T-cell (primary cell): ENCODE measurements at regions not wholly inside any gene's neighbourhood (a gene's known extent, or its start where the extent isn't known, plus 50 kb on each side); places are given as distances from the start of the nearest gene placed in this dataset.

ENCODE experiments used
- ATAC-seq, 4 experiments: fragments of 200-7000 bp in 3 of 4; fragments of 150-1000 bp in 1 of 4; cut with Tn5 transposase; replicated peaks in 1 of 4; 1 replicate in 3 of 4; 2 replicates in 1 of 4; pipeline ENCODE4 v1.10.0; 2021; ENCODE audit warnings: moderate library complexity in 3 of 4, mild to moderate bottlenecking in 2 of 4, moderate number of reproducible peaks in 1 of 4
- CTCF ChIA-PET, 2 donors: fragments of 300-600 bp; sonication (Branson Sonifier 250); formaldehyde crosslinking; loops; one replicate each; lab custom pipeline; 2022; ENCODE audit warnings: antibody characterized with exemption in 2 of 2; lab: Charles Lee
- POLR2A ChIA-PET, 2 donors: fragments of 300-600 bp; sonication (Branson Sonifier 250); formaldehyde crosslinking; loops; one replicate each; lab custom pipeline; 2022; ENCODE audit warnings: antibody characterized with exemption in 2 of 2; lab: Charles Lee
- DNase-seq, 35 experiments: peaks; one replicate each; pipeline versions ENCODE4 v3.0.0 to v3.0.0-alpha.2; 2013 to 2023
- H3K27ac ChIP-seq: one replicate; pipeline ENCODE4 v1.5.1; 2013; ENCODE audit warnings: low read length
- H3K27me3 ChIP-seq, 2 experiments: replicated peaks in 1 of 2; 1 replicate in 1 of 2; 2 replicates in 1 of 2; pipeline versions ENCODE4 v1.6.1 to v1.7.0; 2013; ENCODE audit warnings: low read length in 1 of 2, mixed read lengths in 1 of 2; ENCODE audit not compliant: control insufficient read depth in 2 of 2, insufficient read depth in 2 of 2; ENCODE audit errors: extremely low read depth in 1 of 2
- H3K36me3 ChIP-seq, 2 donors: 1 replicate in 1 of 2; 2 replicates in 1 of 2; pipeline versions ENCODE4 v1.6.1 to v1.7.0; 2013; ENCODE audit warnings: low read length in 1 of 2; ENCODE audit not compliant: control insufficient read depth in 2 of 2, insufficient read depth in 1 of 2; ENCODE audit errors: extremely low read depth in 1 of 2
- H3K4me1 ChIP-seq, 2 experiments: 1 replicate in 1 of 2; 2 replicates in 1 of 2; pipeline versions ENCODE4 v1.6.1 to v1.7.0; 2013; ENCODE audit warnings: low read length in 2 of 2, mixed read lengths in 1 of 2; ENCODE audit not compliant: insufficient read depth in 2 of 2, control insufficient read depth in 1 of 2; ENCODE audit errors: extremely low read depth in 1 of 2
- H3K4me3 ChIP-seq, 2 donors: 1 replicate in 1 of 2; 2 replicates in 1 of 2; pipeline versions ENCODE4 v1.5.1 to v1.7.0; 2013; ENCODE audit warnings: mild to moderate bottlenecking in 2 of 2, low read length in 1 of 2, moderate library complexity in 1 of 2; ENCODE audit not compliant: control insufficient read depth in 1 of 2; ENCODE audit errors: extremely low read depth in 1 of 2
- H3K9me3 ChIP-seq: 2 replicates; pipeline ENCODE4 v1.7.0; 2013
- H3K27ac Mint-ChIP-seq, 2 donors: one replicate each; pipeline ENCODE4 v1.8.0; 2020 to 2021; ENCODE audit warnings: mild to moderate bottlenecking in 2 of 2, mixed read lengths in 2 of 2
- H3K27me3 Mint-ChIP-seq, 2 donors: one replicate each; pipeline ENCODE4 v1.8.0; 2021 to 2022; ENCODE audit warnings: mixed read lengths in 2 of 2
- H3K36me3 Mint-ChIP-seq: one replicate; pipeline ENCODE4 v1.8.0; 2021; ENCODE audit warnings: mixed read lengths
- H3K4me1 Mint-ChIP-seq, 3 donors: one replicate each; pipeline ENCODE4 v1.8.0; 2020 to 2022; ENCODE audit warnings: mixed read lengths in 3 of 3, mild to moderate bottlenecking in 1 of 3
- H3K4me3 Mint-ChIP-seq, 3 donors: one replicate each; pipeline ENCODE4 v1.8.0; 2020 to 2022; ENCODE audit warnings: mild to moderate bottlenecking in 3 of 3, mixed read lengths in 3 of 3, moderate library complexity in 3 of 3
- H3K9me3 Mint-ChIP-seq, 3 donors: one replicate each; pipeline ENCODE4 v1.8.0; 2020 to 2022; ENCODE audit warnings: mixed read lengths in 3 of 3
- WGBS: methylation state at CpG from one replicate; pipeline ENCODE4 v1.1.5; 2013; ENCODE audit warnings: missing lambda C conversion rate; ENCODE audit not compliant: insufficient coverage; 5-methylcytosine and 5-hydroxymethylcytosine counted together

- 17% methylated on average over 1 of the region's 5 CpGs for WGBS
- no peak overlapping the region for H3K27ac ChIP-seq
These were observed 128.6 kb upstream of the MDFIC start for GRCh38 chr7:114793155-114793845.

DNA sequence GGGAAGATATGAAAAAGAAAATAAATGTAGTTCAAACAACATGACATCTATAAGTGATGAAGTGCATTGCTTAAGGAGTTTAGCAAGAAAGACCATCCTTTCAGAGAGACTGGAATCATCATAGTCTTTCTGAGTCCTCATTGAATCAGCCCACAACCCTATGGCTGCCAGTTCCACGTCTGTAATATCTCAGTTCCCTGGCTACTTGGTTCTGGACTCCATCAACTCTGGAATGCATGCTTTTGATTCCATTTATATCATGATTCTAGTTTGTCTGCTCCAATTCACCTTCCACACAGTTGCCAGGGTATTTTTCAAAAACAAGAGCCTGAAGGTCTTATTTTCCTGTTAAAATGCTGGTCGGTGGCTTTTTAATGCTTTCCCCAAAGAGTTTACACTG, 126.4 kb upstream of the MDFIC start:
- Histone ChIP-seq H3K4me3 (no peak overlapping the region), H3K4me1 (no peaks in the 10 kb centered on the region), H3K9me3 (no peaks in the 10 kb centered on the region), H3K36me3 (no peaks in the 10 kb centered on the region), H3K27me3 (no peaks in the 10 kb centered on the region), H3K27ac (no peak overlapping the region)
- peaks cover 4% of the 10 kb centered on the region in 2 donors for H3K27me3 Mint-ChIP-seq
- no peaks in the 10 kb centered on the region for H3K9me3 Mint-ChIP-seq
- ChIA-PET CTCF (no interaction called here), POLR2A (no interaction called here)
- 70% methylated on average over 2 of the region's 2 CpGs for WGBS
- DNase-seq: no peak
- ATAC-seq: no peak
- H3K36me3 Mint-ChIP-seq: no peaks in the 10 kb centered on the region
- no peak overlapping the region for H3K27ac Mint-ChIP-seq
- no peak overlapping the region for H3K4me3 Mint-ChIP-seq
- H3K4me1 Mint-ChIP-seq: peaks cover 0 to 6% (median 4%) of the 10 kb centered on the region in 3 donors

More at GRCh38 chr7:114793155-114793845, 128.6 kb upstream of the MDFIC start:
- peaks cover 4 to 7% of the 10 kb centered on the region in 2 donors for H3K27me3 Mint-ChIP-seq
- POLR2A ChIA-PET: no interaction called here
- Histone ChIP-seq H3K9me3 (no peaks in the 10 kb centered on the region), H3K36me3 (no peaks in the 10 kb centered on the region), H3K4me3 (no peak overlapping the region), H3K27me3 (no peaks in the 10 kb centered on the region), H3K4me1 (no peaks in the 10 kb centered on the region)
- H3K4me1 Mint-ChIP-seq: peaks cover 6 to 10% (median 8%) of the 10 kb centered on the region in 3 donors
- H3K4me3 Mint-ChIP-seq: no peak overlapping the region
- H3K36me3 Mint-ChIP-seq: no peaks in the 10 kb centered on the region
- H3K9me3 Mint-ChIP-seq: no peaks in the 10 kb centered on the region
- no peak overlapping the region for H3K27ac Mint-ChIP-seq
- no peak for DNase-seq
- CTCF ChIA-PET: no interaction called here
- ATAC-seq: no peak

DNA sequence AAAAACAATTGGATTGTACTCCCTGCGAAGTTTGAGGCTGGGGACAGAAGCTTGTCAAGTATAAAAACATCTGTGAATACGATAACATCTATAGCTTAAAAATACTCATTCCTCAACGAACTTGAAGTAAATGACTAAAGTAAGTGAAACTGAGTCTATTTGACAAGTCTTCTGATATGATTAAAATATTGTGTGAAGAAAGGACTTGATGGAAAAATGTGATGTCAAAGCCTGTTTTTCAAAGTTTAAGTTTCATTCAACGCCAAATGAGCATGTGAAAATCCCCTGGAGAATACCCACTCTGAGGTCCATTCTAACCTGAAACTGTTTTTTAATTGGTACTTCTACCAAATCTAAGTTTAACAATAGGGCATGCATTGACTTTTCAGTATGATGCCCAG, 122.3 kb upstream of the MDFIC start:
- no peak overlapping the region for H3K4me3 Mint-ChIP-seq
- ATAC-seq (no peak), DNase-seq (no peak)
- H3K9me3 Mint-ChIP-seq: no peaks in the 10 kb centered on the region
- H3K36me3 Mint-ChIP-seq: no peaks in the 10 kb centered on the region
- no peaks in the 10 kb centered on the region for H3K9me3 ChIP-seq
- no peaks in the 10 kb centered on the region for H3K36me3 ChIP-seq
- ChIA-PET POLR2A (no interaction called here), CTCF (no interaction called here)
- peaks cover 4 to 7% of the 10 kb centered on the region in 2 donors for H3K27me3 Mint-ChIP-seq
- no peaks in the 10 kb centered on the region for H3K27me3 ChIP-seq
- no peak overlapping the region for H3K27ac Mint-ChIP-seq
- 20% methylated on average over 1 of the region's 4 CpGs for WGBS
- H3K4me1 ChIP-seq: no peaks in the 10 kb centered on the region
- H3K27ac ChIP-seq: no peak overlapping the region
- no peak overlapping the region for H3K4me3 ChIP-seq
- no peaks in the 10 kb centered on the region for H3K4me1 Mint-ChIP-seq

GRCh38 chr7:114802632-114803031, 119.3 kb upstream of the MDFIC start:
- no peak overlapping the region for H3K27ac Mint-ChIP-seq
- no peak overlapping the region for H3K4me3 ChIP-seq
- peaks cover 2 to 8% of the 10 kb centered on the region in 2 donors for H3K27me3 Mint-ChIP-seq
- CTCF ChIA-PET: no interaction called here
- no CpG with 5 or more reads among the region's 4 CpGs for WGBS
- H3K4me1 Mint-ChIP-seq: no peaks in the 10 kb centered on the region
- no peaks in the 10 kb centered on the region for H3K36me3 Mint-ChIP-seq
- no peaks in the 10 kb centered on the region for H3K9me3 Mint-ChIP-seq
- no peaks in the 10 kb centered on the region for H3K36me3 ChIP-seq
- H3K4me3 Mint-ChIP-seq: no peak overlapping the region
- no peaks in the 10 kb centered on the region for H3K4me1 ChIP-seq
- H3K27ac ChIP-seq: no peak overlapping the region
- POLR2A ChIA-PET: no interaction called here
- no peaks in the 10 kb centered on the region for H3K9me3 ChIP-seq
- H3K27me3 ChIP-seq: no peaks in the 10 kb centered on the region
- no peak for DNase-seq
- ATAC-seq: no peak

DNA sequence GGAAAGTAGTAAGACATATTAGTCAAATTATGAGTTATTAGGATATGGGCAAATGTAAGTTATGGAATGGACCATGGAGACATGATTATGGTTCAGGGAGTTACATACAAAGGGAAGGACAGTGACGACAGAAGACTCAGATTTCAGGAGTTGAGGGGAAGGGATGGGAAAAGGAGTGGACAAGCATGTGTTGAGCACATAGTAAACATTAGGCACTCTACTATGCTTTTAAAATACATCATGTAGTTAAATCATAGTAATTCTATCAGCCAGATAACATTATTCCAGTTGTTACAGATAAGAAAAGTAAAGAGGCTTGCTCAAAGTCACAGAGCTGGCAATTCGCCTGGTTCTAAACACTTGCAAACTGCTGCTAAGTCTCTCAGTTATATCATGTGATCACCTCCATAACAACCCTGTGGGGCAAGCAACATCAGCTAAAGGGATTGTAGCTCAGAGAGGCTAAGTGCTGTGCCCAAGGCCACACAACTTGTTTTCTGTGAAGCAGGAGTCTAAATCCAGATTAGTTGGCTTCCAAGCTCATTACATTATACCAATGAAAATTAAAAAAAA, 115.2 kb upstream of the MDFIC start:
- no peak overlapping the region for H3K27ac Mint-ChIP-seq
- CTCF ChIA-PET: interaction anchor here in 1 of 2 donors (0.7 kb wide), 1 partner anchor 181 kb away, joined by 3 read pairs; no protein-coding TSS in a partner anchor

GRCh38 chr7:114812570-114812969, 109.3 kb upstream of the MDFIC start:
- POLR2A ChIA-PET: no interaction called here
- Histone ChIP-seq H3K27ac (no peak overlapping the region), H3K4me3 (no peak overlapping the region), H3K9me3 (no peaks in the 10 kb centered on the region), H3K4me1 (no peaks in the 10 kb centered on the region), H3K27me3 (no peaks in the 10 kb centered on the region), H3K36me3 (no peaks in the 10 kb centered on the region)
- no peaks in the 10 kb centered on the region for H3K36me3 Mint-ChIP-seq
- peaks cover 0 to 3% of the 10 kb centered on the region in 2 donors for H3K27me3 Mint-ChIP-seq
- ATAC-seq (no peak), DNase-seq (no peak)
- no peak overlapping the region for H3K27ac Mint-ChIP-seq
- no peaks in the 10 kb centered on the region for H3K9me3 Mint-ChIP-seq
- WGBS: no CpG with 5 or more reads among the region's 1 CpG
- CTCF ChIA-PET: interaction anchor here in 1 of 2 donors (0.6 kb wide), 1 partner anchor 8 kb away, joined by 3 read pairs; no protein-coding TSS in a partner anchor
- no peak overlapping the region for H3K4me3 Mint-ChIP-seq
- H3K4me1 Mint-ChIP-seq: peaks cover 15 to 21% (median 17%) of the 10 kb centered on the region in 3 donors

More for the DNA sequence above, 115.2 kb upstream of the MDFIC start:
- Histone ChIP-seq H3K27ac (no peak overlapping the region), H3K4me1 (no peaks in the 10 kb centered on the region), H3K9me3 (no peaks in the 10 kb centered on the region), H3K4me3 (no peak overlapping the region), H3K36me3 (no peaks in the 10 kb centered on the region), H3K27me3 (no peaks in the 10 kb centered on the region)
- H3K4me1 Mint-ChIP-seq: no peaks in the 10 kb centered on the region
- H3K27me3 Mint-ChIP-seq: peaks cover 2 to 8% of the 10 kb centered on the region in 2 donors
- no peak overlapping the region for H3K4me3 Mint-ChIP-seq
- ATAC-seq (no peak), DNase-seq (no peak)
- H3K36me3 Mint-ChIP-seq: no peaks in the 10 kb centered on the region
- POLR2A ChIA-PET: no interaction called here
- no peaks in the 10 kb centered on the region for H3K9me3 Mint-ChIP-seq
- WGBS: 80% methylated on average over 1 of the region's 2 CpGs
